PC-3 (cell line): ENCODE measurements at regions not wholly inside any gene's neighbourhood (a gene's known extent, or its start where the extent isn't known, plus 50 kb on each side); places are given as distances from the start of the nearest gene placed in this dataset.

ENCODE experiments used
- ATAC-seq: fragments of 200-7000 bp; cut with Tn5 transposase; 2 replicates; pipeline ENCODE4 v1.9.1; 2020; ENCODE audit warnings: mild to moderate bottlenecking, moderate library complexity
- BruUV-seq: library from RNA; stranded (reverse); fragments of 400-500 nt; replicated peaks from 2 replicates; lab custom pipeline; 2021; lab: Mats Ljungman, UMichigan
- CTCF ChIA-PET: fragments of 300-600 bp; sonication (Branson Sonifier 250); formaldehyde crosslinking; loops from one replicate; lab custom pipeline; 2022; ENCODE audit warnings: antibody characterized with exemption; lab: Charles Lee
- POLR2A ChIA-PET: fragments of 300-600 bp; sonication (Branson Sonifier 250); formaldehyde crosslinking; loops from one replicate; lab custom pipeline; 2022; ENCODE audit warnings: antibody characterized with exemption; ENCODE audit not compliant: unreplicated experiment; lab: Charles Lee
- DNase-seq: peaks from one replicate; pipeline ENCODE4 v3.0.0-alpha.2; 2015
- H2AFZ ChIP-seq: fragments of 300-600 bp; sonication (generic); 2 replicates; pipeline ENCODE4 v1.6.0; 2016; ENCODE audit warnings: antibody characterized with exemption, low read length
- H3F3A ChIP-seq: fragments of 300-600 bp; sonication (generic); one replicate; pipeline ENCODE4 v1.6.0; 2017; ENCODE audit warnings: antibody characterized with exemption, low read length, control low read depth, mild to moderate bottlenecking; ENCODE audit not compliant: unreplicated experiment
- H3K27ac ChIP-seq: fragments of 300-600 bp; sonication (generic); 2 replicates; pipeline ENCODE4 v1.5.1; 2016; ENCODE audit warnings: mild to moderate bottlenecking, low read length
- H3K27me3 ChIP-seq: fragments of 300-600 bp; sonication (generic); 2 replicates; pipeline ENCODE4 v1.6.1; 2016; ENCODE audit warnings: low read length, mixed read lengths
- H3K36me3 ChIP-seq: fragments of 300-600 bp; sonication (generic); 2 replicates; pipeline ENCODE4 v1.6.1; 2016; ENCODE audit warnings: low read depth, mixed run types, low read length, mixed read lengths
- H3K4me1 ChIP-seq: fragments of 300-600 bp; sonication (generic); 2 replicates; pipeline ENCODE4 v1.5.1; 2016; ENCODE audit warnings: low read length; ENCODE audit not compliant: insufficient read depth
- H3K4me2 ChIP-seq: fragments of 300-600 bp; sonication (generic); 2 replicates; pipeline ENCODE4 v1.6.0; 2016; ENCODE audit warnings: low read length
- H3K4me3 ChIP-seq: fragments of 300-600 bp; sonication (generic); 2 replicates; pipeline ENCODE4 v1.5.1; 2016; ENCODE audit warnings: mild to moderate bottlenecking, low read length, mixed read lengths
- H3K79me2 ChIP-seq: fragments of 300-600 bp; sonication (generic); 2 replicates; pipeline ENCODE4 v1.6.1; 2017; ENCODE audit warnings: low read length, mixed read lengths
- H3K9ac ChIP-seq: fragments of 300-600 bp; sonication (generic); 2 replicates; pipeline ENCODE4 v1.6.0; 2016; ENCODE audit warnings: mild to moderate bottlenecking, low read length
- H3K9me2 ChIP-seq: fragments of 300-600 bp; sonication (generic); replicated peaks from 2 replicates; pipeline ENCODE4 v1.6.1; 2016; ENCODE audit warnings: mixed run types, low read length, mixed read lengths
- H3K9me3 ChIP-seq: fragments of 300-600 bp; sonication (generic); 2 replicates; pipeline ENCODE4 v1.6.1; 2016; ENCODE audit warnings: low read length, mixed read lengths
- H4K20me1 ChIP-seq: fragments of 300-600 bp; sonication (generic); 2 replicates; pipeline ENCODE4 v1.6.1; 2016; ENCODE audit warnings: low read length, mixed read lengths
- CTCF ChIP-seq: fragments of 300-600 bp; sonication (generic); conservative IDR thresholded peaks from 2 replicates; pipeline ENCODE4 v1.5.1; 2017; ENCODE audit warnings: antibody characterized with exemption, low read depth, mild to moderate bottlenecking, low read length
- EZH2 ChIP-seq: fragments of 300-600 bp; sonication (generic); IDR thresholded peaks from one replicate; pipeline ENCODE4 v1.6.1; 2017; ENCODE audit warnings: antibody characterized with exemption, mild to moderate bottlenecking, low read length; ENCODE audit not compliant: unreplicated experiment
- EZH2phosphoT487 ChIP-seq: fragments of 300-600 bp; sonication (generic); IDR thresholded peaks from 2 replicates; pipeline ENCODE4 v1.6.1; 2018; ENCODE audit warnings: mild to moderate bottlenecking, antibody characterized with exemption, low read length, borderline replicate concordance
- intact Hi-C: fragments of 100-400 bp; cut with micrococcal nuclease; formaldehyde crosslinking; loops from 2 replicates; pipeline ENCODE4 v1.9.0; 2023

- ChIA-PET CTCF (no interaction called here), POLR2A (no interaction called here)
- no peak overlapping the region for H3K4me3 ChIP-seq
- no peaks in the 10 kb centered on the region for H3K36me3 ChIP-seq
- H3K27ac ChIP-seq = 0 out of 2 replicates have a peak overlapping the region, but pooled peaks have one; percentile 5
- H3K79me2 ChIP-seq = no peaks in the 10 kb centered on the region
- no TSS peak for BruUV-seq
- no peaks in the 10 kb centered on the region for H3K9me3 ChIP-seq
- peak; percentile 66 for ATAC-seq
- H2AFZ ChIP-seq = no peak overlapping the region
- intact Hi-C loops = no loop called here
- no peaks in the 10 kb centered on the region for H3K27me3 ChIP-seq
- no peak overlapping the region for H3K4me2 ChIP-seq
- H4K20me1 ChIP-seq = no peaks in the 10 kb centered on the region
- no peaks in the 10 kb centered on the region for H3F3A ChIP-seq
- TF ChIP-seq EZH2 (no peak), EZH2phosphoT487 (no peak), CTCF (no peak)
- H3K4me1 ChIP-seq = peaks cover 9% of the 10 kb centered on the region
- peak; percentile 54 for DNase-seq
- no peaks in the 10 kb centered on the region for H3K9me2 ChIP-seq
- no peak overlapping the region for H3K9ac ChIP-seq
Measured at GRCh38 chrX:15055146-15055930, 182.1 kb downstream of the MOSPD2 start.

- H3F3A ChIP-seq = no peaks in the 10 kb centered on the region
- H3K36me3 ChIP-seq = no peaks in the 10 kb centered on the region
- no peaks in the 10 kb centered on the region for H3K9me2 ChIP-seq
- H3K79me2 ChIP-seq = no peaks in the 10 kb centered on the region
- no peak overlapping the region for H3K4me2 ChIP-seq
- no peak overlapping the region for H2AFZ ChIP-seq
- no peaks in the 10 kb centered on the region for H4K20me1 ChIP-seq
- peak; percentile 28; the same call in 1 of the 2 replicates for TF ChIP-seq CTCF
- TF ChIP-seq EZH2phosphoT487 = no peak
- TF ChIP-seq EZH2 = no peak
- H3K27ac ChIP-seq = no peak overlapping the region
- no TSS peak for BruUV-seq
- intact Hi-C loops = no loop called here
- CTCF ChIA-PET = no interaction called here
- no peaks in the 10 kb centered on the region for H3K9me3 ChIP-seq
- no peak for ATAC-seq
- H3K9ac ChIP-seq = no peak overlapping the region
- DNase-seq = no peak
- H3K4me1 ChIP-seq = peaks cover 4% of the 10 kb centered on the region
- no peaks in the 10 kb centered on the region for H3K27me3 ChIP-seq
- H3K4me3 ChIP-seq = no peak overlapping the region
- POLR2A ChIA-PET = no interaction called here
Measured at GRCh38 chrX:15050395-15050794, 177.2 kb downstream of the MOSPD2 start.

GRCh38 chrX:15043538-15043937 is 170.3 kb downstream of the MOSPD2 start:
- TF ChIP-seq EZH2phosphoT487 = no peak
- no peak for TF ChIP-seq EZH2
- TF ChIP-seq CTCF = no peak
- no peaks in the 10 kb centered on the region for H3K27me3 ChIP-seq
- no peaks in the 10 kb centered on the region for H3K79me2 ChIP-seq
- H3K9me3 ChIP-seq = no peaks in the 10 kb centered on the region
- H4K20me1 ChIP-seq = no peaks in the 10 kb centered on the region
- H3K36me3 ChIP-seq = no peaks in the 10 kb centered on the region
- H2AFZ ChIP-seq = no peak overlapping the region
- H3K27ac ChIP-seq = no peak overlapping the region
- DNase-seq = no peak
- BruUV-seq = no TSS peak
- H3K4me1 ChIP-seq = no peaks in the 10 kb centered on the region
- ATAC-seq = no peak
- H3F3A ChIP-seq = no peaks in the 10 kb centered on the region
- intact Hi-C loops = no loop called here
- ChIA-PET CTCF (no interaction called here), POLR2A (no interaction called here)
- H3K4me2 ChIP-seq = no peak overlapping the region
- H3K4me3 ChIP-seq = no peak overlapping the region
- H3K9ac ChIP-seq = no peak overlapping the region
- H3K9me2 ChIP-seq = no peaks in the 10 kb centered on the region
